ENCODE measurements at regions not wholly inside any gene's neighbourhood (a gene's known extent, or its start where the extent isn't known, plus 50 kb on each side); places are given as distances from the start of the nearest gene placed in this dataset.

DNA sequence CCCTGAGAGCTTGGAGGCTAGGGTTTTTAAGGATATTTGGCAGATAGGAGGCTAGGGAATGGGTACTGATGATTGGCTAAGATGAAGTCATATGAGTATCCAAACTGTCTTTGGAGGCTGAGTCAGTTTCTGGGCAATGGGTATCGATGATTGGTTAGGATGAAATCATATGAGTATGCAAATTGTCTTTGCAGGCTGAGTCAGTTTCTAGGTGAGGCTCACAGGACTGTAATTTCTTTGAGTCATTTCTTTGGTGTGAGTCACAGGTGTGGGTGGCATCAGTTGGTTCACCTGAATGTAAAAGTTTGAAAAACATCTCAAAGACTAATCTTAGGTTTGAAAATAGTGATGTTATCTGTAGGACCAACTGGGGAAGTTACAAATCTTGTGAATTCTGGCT lies 1068.0 kb downstream of the NR2F1-AS1 start:
- TF ChIP-seq, protein P1, sequence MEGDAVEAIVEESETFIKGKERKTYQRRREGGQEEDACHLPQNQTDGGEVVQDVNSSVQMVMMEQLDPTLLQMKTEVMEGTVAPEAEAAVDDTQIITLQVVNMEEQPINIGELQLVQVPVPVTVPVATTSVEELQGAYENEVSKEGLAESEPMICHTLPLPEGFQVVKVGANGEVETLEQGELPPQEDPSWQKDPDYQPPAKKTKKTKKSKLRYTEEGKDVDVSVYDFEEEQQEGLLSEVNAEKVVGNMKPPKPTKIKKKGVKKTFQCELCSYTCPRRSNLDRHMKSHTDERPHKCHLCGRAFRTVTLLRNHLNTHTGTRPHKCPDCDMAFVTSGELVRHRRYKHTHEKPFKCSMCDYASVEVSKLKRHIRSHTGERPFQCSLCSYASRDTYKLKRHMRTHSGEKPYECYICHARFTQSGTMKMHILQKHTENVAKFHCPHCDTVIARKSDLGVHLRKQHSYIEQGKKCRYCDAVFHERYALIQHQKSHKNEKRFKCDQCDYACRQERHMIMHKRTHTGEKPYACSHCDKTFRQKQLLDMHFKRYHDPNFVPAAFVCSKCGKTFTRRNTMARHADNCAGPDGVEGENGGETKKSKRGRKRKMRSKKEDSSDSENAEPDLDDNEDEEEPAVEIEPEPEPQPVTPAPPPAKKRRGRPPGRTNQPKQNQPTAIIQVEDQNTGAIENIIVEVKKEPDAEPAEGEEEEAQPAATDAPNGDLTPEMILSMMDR (IDR thresholded peaks at IDR 0.05) = no peak
- TF ChIP-seq POLR2A (IDR thresholded peaks at IDR 0.05) = no peak
